Gastrocnemius medialis (tissue), 4 donors: ENCODE measurements at regions not wholly inside any gene's neighbourhood (a gene's known extent, or its start where the extent isn't known, plus 50 kb on each side); places are given as distances from the start of the nearest gene placed in this dataset.

Experiments used
- POLR2A ChIP-seq, 2 donors: fragments of 450-650 bp; IDR thresholded peaks; one replicate each; pipeline ENCODE4 v1.6.1; 2017; ENCODE audit warnings: antibody characterized with exemption in 2 of 2, mild to moderate bottlenecking in 2 of 2, moderate library complexity in 2 of 2
- TF ChIP-seq, protein P1 (sequence below), 5 experiments: fragments of 450-650 bp in 3 of 5; fragments of 200-600 bp in 2 of 5; sonication (generic) in 2 of 5; IDR thresholded peaks in 4 of 5; conservative IDR thresholded peaks in 1 of 5; 1 replicate in 4 of 5; 2 replicates in 1 of 5; pipeline ENCODE4 v1.5.1; 2016 to 2019; ENCODE audit warnings: antibody characterized with exemption in 5 of 5, mild to moderate bottlenecking in 3 of 5, moderate library complexity in 3 of 5

DNA sequence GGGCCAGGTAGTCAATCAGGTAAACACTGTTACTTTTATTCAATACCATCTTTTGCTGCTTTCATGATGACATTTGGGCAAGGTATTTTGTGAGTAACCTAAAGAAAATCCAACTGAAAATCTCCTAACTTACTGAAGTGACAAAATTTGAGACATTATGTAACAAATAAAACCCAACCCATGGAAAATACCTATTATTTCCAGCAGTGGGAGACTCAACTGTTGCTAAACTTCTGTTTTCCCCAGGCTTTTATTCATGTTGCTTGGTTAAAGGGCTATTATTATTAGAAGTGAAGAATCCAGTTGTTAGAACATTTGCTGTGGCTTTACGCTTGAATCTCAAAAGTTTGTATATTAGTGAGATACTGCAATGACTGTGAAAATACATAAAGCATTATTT lies 215.9 kb downstream of the MDFIC start:
- TF ChIP-seq, protein P1, sequence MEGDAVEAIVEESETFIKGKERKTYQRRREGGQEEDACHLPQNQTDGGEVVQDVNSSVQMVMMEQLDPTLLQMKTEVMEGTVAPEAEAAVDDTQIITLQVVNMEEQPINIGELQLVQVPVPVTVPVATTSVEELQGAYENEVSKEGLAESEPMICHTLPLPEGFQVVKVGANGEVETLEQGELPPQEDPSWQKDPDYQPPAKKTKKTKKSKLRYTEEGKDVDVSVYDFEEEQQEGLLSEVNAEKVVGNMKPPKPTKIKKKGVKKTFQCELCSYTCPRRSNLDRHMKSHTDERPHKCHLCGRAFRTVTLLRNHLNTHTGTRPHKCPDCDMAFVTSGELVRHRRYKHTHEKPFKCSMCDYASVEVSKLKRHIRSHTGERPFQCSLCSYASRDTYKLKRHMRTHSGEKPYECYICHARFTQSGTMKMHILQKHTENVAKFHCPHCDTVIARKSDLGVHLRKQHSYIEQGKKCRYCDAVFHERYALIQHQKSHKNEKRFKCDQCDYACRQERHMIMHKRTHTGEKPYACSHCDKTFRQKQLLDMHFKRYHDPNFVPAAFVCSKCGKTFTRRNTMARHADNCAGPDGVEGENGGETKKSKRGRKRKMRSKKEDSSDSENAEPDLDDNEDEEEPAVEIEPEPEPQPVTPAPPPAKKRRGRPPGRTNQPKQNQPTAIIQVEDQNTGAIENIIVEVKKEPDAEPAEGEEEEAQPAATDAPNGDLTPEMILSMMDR (IDR thresholded peaks at IDR 0.05 in 4 of 5, conservative IDR thresholded peaks at IDR 0.05 in 1 of 5), result no peak
- no peak for TF ChIP-seq POLR2A (IDR thresholded peaks at IDR 0.05)
